NCI-H526 (cell line): ENCODE measurements at regions not wholly inside any gene's neighbourhood (a gene's known extent, or its start where the extent isn't known, plus 50 kb on each side); places are given as distances from the start of the nearest gene placed in this dataset.
A peak's percentile ranks its signal among the peaks of the same experiment; 100 is the strongest.

ENCODE experiments used
- DNase-seq, 2 experiments: peaks; one replicate each; lab custom pipeline; 2025; lab: John Stamatoyannopoulos, UW

DNA sequence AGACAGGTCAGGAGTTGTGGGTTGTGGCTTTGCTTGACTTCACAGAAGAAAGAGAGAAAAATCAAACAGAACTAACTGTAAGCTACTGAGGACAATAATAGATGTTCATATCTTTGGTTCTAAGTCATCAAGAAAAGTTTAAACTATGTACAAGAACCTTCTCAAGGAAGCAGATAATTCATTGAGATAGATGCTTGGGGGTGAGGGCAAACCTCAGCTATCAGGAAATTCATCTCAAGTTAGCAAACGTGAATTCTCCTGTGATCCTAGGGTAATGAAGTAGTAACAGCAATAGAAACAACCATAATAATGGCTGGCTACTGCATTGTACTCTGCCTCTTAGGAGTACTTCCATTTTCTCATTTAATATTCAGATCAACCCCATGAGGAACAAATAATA lies 506.2 kb downstream of the PLPP3 start:
- no peak for DNase-seq

DNA sequence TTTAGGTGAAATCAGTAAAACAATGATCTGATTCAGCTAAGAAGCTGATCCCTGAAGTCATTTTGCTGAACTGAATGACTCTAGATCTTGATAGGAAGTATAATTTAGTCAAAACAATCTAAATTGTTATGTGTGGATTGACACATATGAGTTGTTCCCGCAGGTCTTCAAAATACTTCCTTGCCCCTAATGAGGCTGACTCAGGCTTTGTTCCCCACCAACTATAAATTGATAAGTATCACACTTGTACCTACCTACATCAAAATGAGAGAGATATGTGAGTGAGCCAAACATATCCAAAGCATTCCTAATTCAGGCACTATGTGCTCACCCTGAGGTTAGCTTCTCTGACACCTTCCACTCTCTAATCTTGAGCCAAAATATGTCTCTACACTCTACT lies 507.1 kb downstream of the PLPP3 start:
- DNase-seq = no peak

DNA sequence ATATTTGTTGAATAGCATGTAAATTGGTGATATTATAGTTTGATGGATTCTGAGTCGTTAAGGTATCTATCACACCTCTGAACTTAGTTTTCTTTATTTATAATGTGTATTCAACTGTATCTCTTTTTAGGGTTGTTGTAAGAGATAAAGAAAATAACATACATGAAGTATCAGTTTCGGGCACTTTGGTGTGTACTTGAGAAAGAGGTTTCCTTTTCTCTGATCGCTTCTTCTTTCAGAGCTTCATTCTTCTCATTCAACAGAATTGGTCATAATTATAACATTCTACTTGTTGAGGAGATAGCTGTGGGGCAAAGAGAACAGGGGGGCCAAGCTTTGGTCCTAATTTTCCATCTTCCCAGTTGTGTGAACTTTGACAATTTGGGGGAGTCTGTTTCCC lies 508.0 kb downstream of the PLPP3 start:
- DNase-seq = no peak

DNA sequence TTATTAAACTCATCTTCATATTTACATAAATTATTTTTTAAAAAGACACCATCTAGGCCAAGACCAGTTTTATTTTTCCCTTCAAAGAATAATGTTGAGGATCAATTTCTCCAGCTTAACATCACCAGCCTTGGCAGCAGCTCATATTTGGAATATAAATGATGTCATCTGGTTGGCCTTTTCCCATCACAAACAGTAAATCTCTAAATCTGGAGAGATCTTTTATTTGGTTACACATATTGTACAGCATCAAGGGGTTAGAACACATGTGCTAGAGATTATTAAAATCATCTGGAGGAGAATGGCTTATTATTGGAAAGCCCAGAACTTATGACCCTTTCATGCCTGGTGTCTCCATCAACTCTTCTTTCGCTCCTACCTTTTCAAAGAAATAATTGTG lies 508.8 kb downstream of the PLPP3 start:
- DNase-seq = no peak

DNA sequence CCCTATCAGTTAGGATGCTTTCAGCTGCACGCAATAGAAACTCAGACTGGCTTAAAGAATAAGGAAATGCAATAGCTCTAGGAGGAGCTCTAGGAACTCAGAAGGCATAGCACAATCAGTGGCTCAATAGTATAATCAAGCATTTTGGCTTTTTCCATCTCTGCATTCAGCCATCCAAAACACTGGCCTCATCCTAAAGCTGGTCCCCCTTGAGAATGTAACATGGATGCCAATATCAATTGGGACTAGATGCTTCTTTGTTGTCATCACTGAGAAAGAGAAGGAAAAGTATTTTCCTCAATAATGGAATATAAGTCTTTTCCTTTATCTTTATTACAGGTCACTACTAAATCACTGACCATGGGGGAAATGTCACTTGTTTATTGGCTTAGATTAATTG lies 509.5 kb downstream of the PLPP3 start:
- no peak for DNase-seq

DNA sequence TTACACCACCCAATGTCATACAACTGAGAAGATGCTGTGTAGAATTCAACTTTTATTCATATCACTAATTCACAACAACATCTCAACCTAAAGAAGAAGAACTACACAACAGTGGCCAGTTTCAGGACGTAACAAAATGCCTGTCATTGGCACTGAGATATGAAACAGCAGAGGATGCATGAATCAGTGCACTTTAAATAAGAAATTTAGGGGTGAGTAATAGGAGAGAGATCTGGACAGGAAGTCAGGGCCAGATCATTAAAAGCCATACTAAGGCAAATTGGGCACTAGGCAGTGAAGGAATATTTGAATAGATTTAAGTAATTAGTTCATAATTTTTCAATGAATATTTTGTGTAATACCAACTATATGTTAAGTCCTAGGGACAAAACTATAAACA lies 510.5 kb downstream of the PLPP3 start:
- no peak for DNase-seq

DNA sequence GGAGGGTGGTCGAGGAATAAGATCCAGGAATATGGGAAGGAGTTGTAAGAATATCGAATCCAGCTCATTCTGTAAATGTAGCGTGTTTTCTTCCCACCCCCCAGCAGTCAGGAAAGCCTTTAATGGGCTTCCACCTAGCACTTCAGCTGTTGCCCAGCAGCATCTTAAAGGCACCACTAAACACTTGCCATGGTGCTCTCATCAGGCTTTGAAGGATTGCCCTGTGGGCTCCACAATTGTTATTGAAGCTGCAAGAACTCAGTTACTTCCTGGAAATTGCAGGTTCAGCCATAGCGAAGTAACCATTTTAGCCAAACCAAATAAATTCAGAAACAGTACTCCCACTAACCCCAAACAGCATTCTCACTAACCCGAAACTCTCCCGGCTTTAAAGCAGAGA lies 511.2 kb downstream of the PLPP3 start:
- no peak for DNase-seq

DNA sequence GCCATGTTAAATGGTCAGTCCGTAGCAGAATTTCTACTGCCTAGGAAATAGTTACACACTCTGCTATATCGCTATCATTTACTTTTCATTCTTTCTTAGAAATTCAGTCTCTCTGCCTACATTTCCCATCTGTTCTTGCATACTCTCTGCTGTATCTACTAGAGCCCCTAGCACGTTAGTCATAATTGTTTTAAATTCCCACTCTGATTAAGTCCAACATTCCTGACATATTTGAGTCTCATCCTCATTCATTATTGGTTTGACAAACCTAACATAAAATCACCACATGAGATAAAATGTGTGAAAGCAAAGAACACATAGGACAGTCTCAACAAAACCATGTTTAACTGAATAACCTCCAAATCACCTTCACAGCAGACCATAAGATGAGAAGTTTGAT lies 513.6 kb downstream of the PLPP3 start:
- DNase-seq = no peak

DNA sequence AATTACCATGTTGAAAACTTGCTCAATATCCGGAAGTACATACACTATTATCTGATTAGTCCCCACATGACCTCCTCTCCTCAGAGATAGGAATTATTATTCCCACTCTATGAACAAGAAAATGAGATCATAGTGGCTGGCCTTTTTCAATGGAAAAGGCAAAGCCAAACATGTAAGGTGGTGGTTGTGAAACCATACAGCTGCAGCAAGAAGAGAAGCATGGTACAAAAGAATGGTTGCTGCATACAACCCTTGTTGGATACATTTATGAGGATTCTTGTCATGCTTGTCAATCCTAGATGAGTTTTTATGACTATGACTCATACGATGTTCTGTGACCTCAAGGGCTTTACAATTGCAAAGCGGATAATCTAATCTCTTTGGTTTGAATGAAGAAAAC lies 514.7 kb downstream of the PLPP3 start:
- no peak for DNase-seq

DNA sequence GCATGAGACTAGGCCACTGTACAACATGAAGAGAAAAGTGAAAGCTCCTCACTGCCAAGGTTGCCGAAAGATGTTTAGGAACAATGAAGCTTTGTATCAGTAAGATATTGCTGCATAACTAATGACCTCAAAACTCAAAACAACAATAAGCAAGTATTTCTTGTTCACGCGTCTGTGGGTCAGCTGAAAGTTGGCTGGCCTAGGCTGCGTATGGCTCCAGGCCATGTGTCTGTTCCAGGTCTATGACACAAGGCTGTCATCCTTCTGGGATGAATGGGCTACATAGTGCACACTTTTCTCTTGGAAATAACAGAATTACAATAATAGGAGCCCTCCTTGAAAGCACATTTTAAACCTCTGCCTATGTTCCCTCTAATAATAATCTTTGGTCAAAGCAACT lies 515.9 kb downstream of the PLPP3 start:
- no peak for DNase-seq

DNA sequence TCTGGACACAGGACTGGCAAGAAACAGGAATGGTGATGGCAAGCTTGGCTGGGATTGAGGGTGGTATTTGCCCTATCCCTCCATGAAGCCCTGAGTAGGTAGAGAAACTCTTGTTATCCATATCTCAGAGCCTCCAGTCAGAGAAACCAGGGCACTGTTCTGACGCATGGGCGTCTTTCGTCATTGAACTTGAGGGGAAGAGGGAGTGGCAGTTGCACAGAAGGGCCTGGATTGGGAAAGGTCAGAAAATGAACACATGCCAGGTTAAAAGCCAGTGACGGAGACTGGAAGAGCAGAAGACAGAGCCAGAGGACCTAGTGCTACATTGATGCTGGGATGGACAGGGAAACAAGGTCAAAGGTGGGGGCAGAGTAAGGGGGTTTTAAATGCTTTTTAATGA lies 516.7 kb downstream of the PLPP3 start:
- DNase-seq = no peak

DNA sequence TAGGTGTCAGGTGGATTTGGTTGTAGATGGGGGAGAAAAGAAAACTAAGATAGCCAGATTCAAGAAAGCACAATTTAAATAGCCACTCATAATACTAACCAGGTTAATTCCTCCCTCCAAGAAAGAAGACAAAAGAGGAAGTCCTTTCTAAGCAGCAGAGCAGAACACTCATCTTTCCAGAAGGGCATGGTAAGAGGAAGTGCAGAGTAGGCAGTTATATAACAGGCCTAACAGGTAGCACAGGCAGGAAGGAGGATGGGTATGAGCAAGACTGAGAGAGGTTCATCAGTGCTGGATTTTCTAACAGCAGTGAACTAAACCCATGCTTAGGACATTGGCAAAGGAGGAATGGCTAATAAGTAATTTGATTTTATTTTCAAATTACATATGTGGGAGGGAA lies 517.5 kb downstream of the PLPP3 start:
- no peak for DNase-seq

DNA sequence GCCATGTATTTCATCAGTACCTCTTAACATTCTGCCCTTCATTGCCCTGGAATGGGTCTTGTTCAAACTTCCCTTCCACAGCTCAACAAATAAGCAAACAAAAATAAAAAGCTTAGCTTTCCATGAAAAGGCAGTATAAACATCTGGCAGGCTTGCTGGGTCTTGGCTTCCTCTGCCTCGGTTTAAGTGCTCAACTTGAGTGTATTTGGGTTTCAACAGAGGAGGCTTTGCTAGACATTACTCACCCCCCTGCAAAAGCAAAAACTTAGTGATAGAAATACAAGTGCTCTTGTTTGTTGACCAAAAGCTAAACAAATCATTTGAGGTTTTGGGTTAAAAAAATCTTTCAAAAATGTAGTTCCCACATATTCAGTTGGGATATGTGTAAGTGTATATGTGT lies 518.5 kb downstream of the PLPP3 start:
- DNase-seq = no peak

DNA sequence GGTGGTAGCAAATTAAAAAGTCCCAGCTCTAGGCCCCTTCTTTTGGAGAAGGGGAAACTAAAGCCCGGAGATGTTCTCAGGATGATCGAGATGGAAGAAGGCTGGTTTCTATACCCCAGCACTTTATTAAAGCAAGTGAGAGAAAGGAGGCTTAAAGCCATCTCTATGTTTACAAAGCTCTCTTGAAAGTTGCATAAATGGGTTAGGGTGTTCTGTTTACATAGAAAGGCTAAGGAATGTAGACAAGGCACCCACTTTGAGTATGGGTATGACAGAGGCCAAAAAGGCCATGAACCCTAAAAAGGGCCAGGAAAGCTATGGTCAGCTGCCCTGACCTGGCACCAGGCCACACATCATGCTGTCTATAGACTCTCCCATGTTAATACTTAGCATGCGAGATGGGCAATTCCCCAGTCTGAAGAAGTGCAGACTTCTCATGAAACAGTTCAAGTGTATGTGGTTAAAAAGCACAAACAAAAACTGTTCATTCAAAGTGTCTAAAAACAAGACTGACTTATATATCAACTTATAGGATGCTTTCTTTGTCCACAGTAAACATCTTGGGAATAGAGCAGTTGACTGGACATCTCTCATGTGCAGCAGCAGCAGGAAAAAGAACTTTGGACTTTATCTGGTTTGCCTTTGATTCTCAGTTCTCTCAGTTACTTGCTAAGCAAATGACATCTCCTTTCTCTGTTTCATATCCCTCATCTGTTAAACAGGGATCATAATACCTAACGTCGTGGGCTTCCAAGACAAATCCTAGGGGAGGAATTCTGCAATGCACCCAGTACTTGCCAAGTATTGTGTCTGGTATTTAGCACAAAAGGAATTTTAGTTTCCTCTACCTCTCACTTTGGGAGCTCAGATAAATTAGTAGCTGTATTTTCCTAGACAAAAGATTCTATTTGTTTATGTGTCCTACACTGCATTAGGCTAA lies 521.6 kb downstream of the PLPP3 start:
- DNase-seq = peak in 1 of 2 experiments; percentile 22

DNA sequence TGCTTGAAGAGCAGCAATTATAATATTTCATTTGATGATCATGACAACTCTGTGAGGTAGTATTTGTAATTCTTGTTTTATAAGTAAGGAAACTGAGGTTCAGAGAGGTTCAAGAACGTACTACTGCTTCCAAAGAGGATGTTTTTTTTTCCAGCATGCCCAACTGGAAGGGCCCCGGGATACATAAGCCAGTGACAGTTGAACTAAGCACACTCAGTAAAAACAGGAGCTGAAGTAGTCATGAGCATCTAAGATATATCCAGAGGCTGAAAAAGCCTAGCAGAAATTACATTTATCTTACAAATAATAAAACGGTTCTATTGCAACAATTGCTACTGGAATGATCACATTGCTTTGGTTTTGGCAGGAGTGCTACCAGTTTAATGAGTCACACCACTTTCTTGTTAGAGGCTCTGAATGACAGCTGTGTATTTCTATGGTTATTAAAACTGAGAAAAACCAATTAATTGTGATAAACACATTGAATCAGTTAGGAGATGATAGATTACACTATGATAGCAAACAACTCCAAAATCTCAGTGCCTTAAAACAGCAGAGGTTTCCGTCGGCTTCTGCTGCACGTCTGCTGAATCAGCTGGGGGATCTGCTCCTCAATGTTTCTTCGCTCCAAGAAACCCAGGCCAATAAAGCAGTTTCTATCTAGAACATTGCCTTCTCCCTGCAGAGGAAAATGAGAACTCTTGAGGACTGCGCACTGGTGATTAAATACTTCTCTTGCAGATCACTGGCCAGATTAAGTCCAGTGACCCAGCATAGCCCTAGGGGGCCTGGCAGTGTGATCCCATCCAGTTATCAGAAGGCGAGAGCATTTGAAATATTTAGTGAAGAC lies 522.7 kb downstream of the PLPP3 start:
- DNase-seq = no peak

DNA sequence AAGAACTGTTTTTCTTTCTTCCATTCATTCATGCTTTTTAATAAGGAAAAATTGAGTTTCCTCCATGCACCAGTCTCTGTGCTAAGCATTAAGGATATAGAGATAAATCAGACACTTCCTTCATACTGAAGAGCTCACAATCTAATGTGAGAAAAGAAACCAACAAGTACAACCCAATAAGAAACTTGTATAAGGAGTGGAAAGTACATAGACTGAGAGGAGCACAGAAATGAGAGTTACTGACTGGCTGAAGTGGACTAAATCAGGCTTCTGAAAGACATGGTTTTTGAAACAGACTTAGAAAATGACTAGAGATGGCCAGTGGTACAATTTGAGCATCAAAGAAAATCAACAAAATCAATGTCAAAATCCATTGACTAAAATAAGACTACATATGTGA lies 524.4 kb downstream of the PLPP3 start:
- no peak for DNase-seq

DNA sequence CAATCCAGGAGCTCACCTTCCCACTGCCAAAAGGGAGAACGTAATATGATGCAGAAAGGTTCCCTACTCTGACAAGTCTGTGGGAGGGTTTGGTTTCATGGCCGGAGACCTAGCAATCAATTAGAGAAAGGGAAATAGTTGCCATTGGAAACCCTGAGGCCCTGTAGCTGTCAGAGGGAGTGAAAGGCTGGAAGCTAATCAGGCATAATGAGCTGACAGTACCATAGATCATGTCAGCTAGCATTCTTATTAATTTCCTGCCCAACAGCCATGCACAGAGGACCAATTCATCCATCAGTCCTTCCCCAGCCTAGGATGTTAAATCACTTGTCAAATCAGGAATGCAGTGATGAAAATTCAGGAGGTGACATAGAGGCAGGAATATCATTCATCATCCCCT lies 527.3 kb downstream of the PLPP3 start:
- DNase-seq = no peak

DNA sequence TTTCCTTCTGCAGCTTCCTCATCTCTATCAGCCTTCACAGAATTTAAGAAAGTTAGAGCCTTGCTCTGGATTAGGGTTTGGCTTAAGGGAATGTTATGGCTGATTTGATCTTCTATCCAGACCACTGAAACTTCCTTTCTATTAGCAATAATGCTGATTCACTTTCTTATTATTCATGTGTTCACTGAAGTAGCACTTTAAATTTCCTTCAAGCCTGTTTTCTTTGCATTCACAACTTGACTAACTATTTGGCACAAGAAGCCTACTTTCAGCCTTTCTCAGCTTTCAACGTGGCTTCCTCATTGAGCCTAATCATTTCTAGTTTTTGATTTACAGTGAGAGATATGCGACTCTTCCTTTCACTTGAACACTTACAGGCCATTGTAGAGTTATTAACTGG lies 528.5 kb downstream of the PLPP3 start:
- no peak for DNase-seq

DNA sequence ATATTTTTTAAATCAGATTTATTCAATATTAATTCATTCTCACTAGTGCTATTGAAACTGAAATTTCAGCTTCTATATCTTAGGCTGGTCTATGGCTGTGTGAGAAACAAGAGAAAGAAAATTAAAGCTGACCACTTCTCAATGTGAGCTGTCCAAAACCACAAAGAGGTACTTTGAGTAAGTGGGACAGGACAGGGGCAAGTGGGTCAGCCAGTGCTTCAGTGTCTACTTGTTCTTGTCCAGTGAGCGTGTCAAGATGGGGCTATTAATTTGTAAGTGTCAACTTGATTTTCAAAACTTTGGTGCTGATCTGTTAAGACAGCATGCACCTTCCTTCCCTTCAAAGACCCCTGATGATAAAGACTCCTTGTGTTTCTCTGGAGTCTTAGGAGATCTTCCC lies 533.9 kb downstream of the PLPP3 start:
- DNase-seq = no peak

DNA sequence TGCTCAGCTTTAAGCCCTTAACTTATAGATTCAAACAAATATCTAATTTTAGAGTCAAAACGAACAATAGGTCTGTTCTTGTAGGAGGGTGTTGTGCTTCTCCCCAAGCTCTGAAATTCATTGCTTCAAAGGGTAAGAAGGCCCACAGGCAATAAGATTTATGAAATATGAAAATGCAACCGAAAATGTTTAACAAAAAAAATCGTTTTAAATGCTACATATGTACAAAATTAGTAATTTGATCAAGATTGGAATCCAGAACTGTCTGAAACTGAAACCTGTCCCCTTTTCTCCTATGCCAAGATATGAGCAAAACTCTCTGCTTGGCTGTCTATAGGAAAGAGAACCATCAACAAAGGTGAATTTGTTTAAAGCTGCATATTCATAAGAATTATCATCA lies 534.3 kb downstream of the PLPP3 start:
- no peak for DNase-seq

DNA sequence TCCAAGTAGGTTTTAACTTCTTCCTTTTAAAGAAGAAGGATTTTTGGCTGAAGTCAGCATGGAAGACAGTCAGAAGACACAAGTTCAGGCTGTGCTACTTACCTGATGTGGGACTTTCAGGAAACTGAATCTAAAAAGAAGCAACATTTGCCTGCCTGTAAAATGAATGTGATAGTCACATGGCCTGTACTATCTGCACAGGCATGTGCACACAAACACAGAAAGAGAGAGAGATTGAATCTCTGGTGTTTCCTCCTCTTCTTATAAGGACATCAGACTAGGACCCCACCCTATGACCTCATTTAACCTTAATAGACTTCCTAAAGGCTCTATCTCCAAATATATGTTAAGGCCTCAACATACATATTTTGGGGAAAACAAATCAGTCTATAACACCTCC lies 542.9 kb downstream of the PLPP3 start:
- no peak for DNase-seq

DNA sequence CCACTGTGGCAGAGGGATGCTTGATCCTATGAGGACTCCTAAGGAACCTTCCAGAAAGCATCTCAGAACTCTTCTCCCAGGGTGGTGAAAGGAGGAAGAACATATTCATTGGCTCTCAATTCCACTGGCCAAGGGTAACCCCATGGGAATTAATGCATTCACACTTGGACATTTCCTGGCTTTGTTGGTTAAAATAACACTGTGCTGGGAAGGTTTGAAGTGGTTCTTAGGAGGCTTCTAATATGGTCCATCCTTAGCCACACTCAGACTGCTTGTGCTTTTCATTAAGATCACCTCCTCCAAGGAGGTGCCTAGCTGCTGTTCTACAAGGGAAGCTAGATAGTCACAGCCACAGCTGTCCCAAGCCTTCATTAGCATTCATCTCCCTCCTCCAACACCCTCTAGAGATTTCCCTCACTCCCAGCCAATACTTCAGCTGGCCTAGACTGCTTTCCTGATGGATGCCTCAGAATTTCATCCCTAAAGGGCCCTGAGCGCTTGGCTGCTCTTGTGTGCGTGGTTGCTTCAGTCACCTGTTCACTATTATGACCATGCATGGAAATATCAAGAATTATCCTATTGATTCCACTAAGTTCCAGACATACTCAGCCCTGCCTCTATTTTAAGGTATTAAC lies 544.4 kb downstream of the PLPP3 start:
- DNase-seq = no peak

DNA sequence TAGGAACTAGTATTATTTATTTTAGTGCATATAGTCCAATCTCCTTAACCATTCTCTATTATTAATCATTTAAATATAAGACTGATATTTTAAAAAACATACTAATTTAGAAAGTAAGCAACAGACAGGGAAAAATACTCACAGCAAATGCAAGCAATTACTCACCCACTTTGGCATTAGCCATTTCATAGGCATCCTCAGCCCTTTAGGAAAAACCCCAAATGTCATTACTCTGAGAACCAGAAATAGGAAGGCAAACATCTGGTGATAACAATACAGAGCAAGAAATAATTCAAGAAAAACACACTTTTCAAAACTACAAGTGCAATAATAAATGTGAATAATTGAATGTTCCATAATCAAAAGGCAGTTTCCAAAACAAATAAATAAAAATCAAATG lies 545.1 kb downstream of the PLPP3 start:
- no peak for DNase-seq
